Gastroesophageal sphincter (tissue), 4 donors: ENCODE measurements at regions not wholly inside any gene's neighbourhood (a gene's known extent, or its start where the extent isn't known, plus 50 kb on each side); places are given as distances from the start of the nearest gene placed in this dataset.

ENCODE experiments used
- ATAC-seq: fragments of 150-250 bp; one replicate; pipeline ENCODE4 v1.9.1; 2016; ENCODE audit warnings: mild to moderate bottlenecking, moderate library complexity
- H3K27ac ChIP-seq, 4 donors: fragments of 200-600 bp; sonication (generic) in 3 of 4; 1 replicate in 3 of 4; 2 replicates in 1 of 4; pipeline ENCODE4 v1.5.1; 2016 to 2019
- H3K27me3 ChIP-seq: fragments of 200-600 bp; sonication (generic); one replicate; pipeline ENCODE4 v1.5.1; 2019
- H3K36me3 ChIP-seq, 2 donors: fragments of 200-600 bp; sonication (generic); one replicate each; pipeline ENCODE4 v1.5.1; 2019; ENCODE audit warnings: control low read depth in 1 of 2
- H3K4me1 ChIP-seq, 3 donors: fragments of 200-600 bp; sonication (generic); 1 replicate in 2 of 3; 2 replicates in 1 of 3; pipeline ENCODE4 v1.5.1; 2016 to 2019; ENCODE audit warnings: control low read depth in 2 of 3
- H3K4me3 ChIP-seq, 2 donors: fragments of 200-600 bp; sonication (generic); one replicate each; pipeline ENCODE4 v1.5.1; 2019; ENCODE audit warnings: mild to moderate bottlenecking in 1 of 2, moderate library complexity in 1 of 2
- H3K9me3 ChIP-seq, 3 donors: fragments of 200-600 bp; sonication (generic); one replicate each; pipeline ENCODE4 v1.5.1; 2017 to 2019; ENCODE audit warnings: control low read depth in 2 of 3
- EP300 ChIP-seq: sonication (generic); formaldehyde crosslinking; IDR thresholded peaks from one replicate; pipeline ENCODE4 v1.6.1; 2017; ENCODE audit warnings: antibody characterized with exemption, mild to moderate bottlenecking
- POLR2A ChIP-seq, 2 donors: fragments of 450-650 bp; IDR thresholded peaks; one replicate each; pipeline ENCODE4 v1.6.1; 2017; ENCODE audit warnings: antibody characterized with exemption in 2 of 2, mild to moderate bottlenecking in 2 of 2, moderate library complexity in 1 of 2
- POLR2AphosphoS5 ChIP-seq: sonication (generic); formaldehyde crosslinking; IDR thresholded peaks from one replicate; pipeline ENCODE4 v1.6.1; 2017; ENCODE audit warnings: antibody characterized with exemption
- WGBS, 2 donors: methylation state at CpG; one replicate each; pipeline ENCODE4 v1.1.5; 2018; ENCODE audit warnings: low coverage in 1 of 2; 5-methylcytosine and 5-hydroxymethylcytosine counted together
- TF ChIP-seq, protein P1 (sequence below), 4 experiments: fragments of 200-600 bp in 2 of 4; fragments of 450-650 bp in 2 of 4; sonication (generic) in 1 of 4; IDR thresholded peaks; one replicate each; pipeline ENCODE4 v1.5.1; 2017 to 2019; ENCODE audit warnings: antibody characterized with exemption in 4 of 4, mild to moderate bottlenecking in 2 of 4, moderate library complexity in 2 of 4

DNA sequence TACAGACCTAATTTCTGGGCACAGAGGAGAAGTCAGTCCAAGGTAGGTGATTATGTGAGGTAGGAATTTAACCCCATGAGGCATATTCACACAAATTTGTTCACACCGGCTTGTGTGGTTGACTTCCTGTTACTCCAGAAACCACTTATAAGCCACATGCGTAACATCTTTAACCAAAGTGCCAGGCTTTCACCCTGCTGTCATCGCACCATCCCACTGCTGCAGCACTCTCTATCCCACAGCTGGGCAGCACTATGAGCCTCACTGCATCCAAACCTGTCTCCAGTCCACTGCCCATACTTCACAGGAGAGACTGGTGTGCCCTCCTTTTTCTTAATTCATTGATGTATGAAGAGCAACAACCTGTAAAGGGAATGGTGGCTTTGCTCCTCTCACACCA lies 128.2 kb upstream of the ARGLU1 start:
- TF ChIP-seq POLR2A (IDR thresholded peaks at IDR 0.05) (no peak), POLR2AphosphoS5 (no peak)
- Histone ChIP-seq H3K4me1 (no peaks in the 10 kb centered on the region), H3K36me3 (no peaks in the 10 kb centered on the region), H3K4me3 (no peak overlapping the region), H3K9me3 (no peaks in the 10 kb centered on the region), H3K27me3 (no peaks in the 10 kb centered on the region), H3K27ac (no peak overlapping the region)
- WGBS, 2 donors, result 77 to 85% methylated on average over 2 to 3 of the region's 3 CpGs
- ATAC-seq, result no peak

GRCh38 chr13:106695139-106695538 lies 127.2 kb upstream of the ARGLU1 start:
- no peak for ATAC-seq
- Histone ChIP-seq H3K4me1 (no peaks in the 10 kb centered on the region), H3K9me3 (no peaks in the 10 kb centered on the region), H3K36me3 (no peaks in the 10 kb centered on the region), H3K27me3 (no peaks in the 10 kb centered on the region), H3K4me3 (no peak overlapping the region), H3K27ac (no peak overlapping the region)
- TF ChIP-seq POLR2A (IDR thresholded peaks at IDR 0.05) (no peak), POLR2AphosphoS5 (no peak), EP300 (no peak)
- TF ChIP-seq, protein P1, sequence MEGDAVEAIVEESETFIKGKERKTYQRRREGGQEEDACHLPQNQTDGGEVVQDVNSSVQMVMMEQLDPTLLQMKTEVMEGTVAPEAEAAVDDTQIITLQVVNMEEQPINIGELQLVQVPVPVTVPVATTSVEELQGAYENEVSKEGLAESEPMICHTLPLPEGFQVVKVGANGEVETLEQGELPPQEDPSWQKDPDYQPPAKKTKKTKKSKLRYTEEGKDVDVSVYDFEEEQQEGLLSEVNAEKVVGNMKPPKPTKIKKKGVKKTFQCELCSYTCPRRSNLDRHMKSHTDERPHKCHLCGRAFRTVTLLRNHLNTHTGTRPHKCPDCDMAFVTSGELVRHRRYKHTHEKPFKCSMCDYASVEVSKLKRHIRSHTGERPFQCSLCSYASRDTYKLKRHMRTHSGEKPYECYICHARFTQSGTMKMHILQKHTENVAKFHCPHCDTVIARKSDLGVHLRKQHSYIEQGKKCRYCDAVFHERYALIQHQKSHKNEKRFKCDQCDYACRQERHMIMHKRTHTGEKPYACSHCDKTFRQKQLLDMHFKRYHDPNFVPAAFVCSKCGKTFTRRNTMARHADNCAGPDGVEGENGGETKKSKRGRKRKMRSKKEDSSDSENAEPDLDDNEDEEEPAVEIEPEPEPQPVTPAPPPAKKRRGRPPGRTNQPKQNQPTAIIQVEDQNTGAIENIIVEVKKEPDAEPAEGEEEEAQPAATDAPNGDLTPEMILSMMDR (IDR thresholded peaks at IDR 0.05), result no peak

- TF ChIP-seq EP300 (no peak), POLR2AphosphoS5 (no peak), POLR2A (IDR thresholded peaks at IDR 0.05) (no peak)
- TF ChIP-seq, protein P1 (IDR thresholded peaks at IDR 0.05), result no peak
- Histone ChIP-seq H3K27me3 (no peaks in the 10 kb centered on the region), H3K4me1 (no peaks in the 10 kb centered on the region), H3K36me3 (no peaks in the 10 kb centered on the region), H3K4me3 (no peak overlapping the region), H3K27ac (no peak overlapping the region), H3K9me3 (no peaks in the 10 kb centered on the region)
- ATAC-seq, result no peak
- WGBS, 2 donors, result 69 to 78% methylated on average over 1 to 2 of the region's 2 CpGs
These were observed 123.9 kb upstream of the ARGLU1 start for GRCh38 chr13:106691861-106692260.

- WGBS, 2 donors, result 65 to 69% methylated on average over 4 of the region's 5 CpGs
- Histone ChIP-seq H3K27me3 (no peaks in the 10 kb centered on the region), H3K4me3 (no peak overlapping the region), H3K4me1 (no peaks in the 10 kb centered on the region), H3K27ac (no peak overlapping the region), H3K36me3 (no peaks in the 10 kb centered on the region), H3K9me3 (no peaks in the 10 kb centered on the region)
- TF ChIP-seq, protein P1 (IDR thresholded peaks at IDR 0.05), result no peak
- TF ChIP-seq POLR2A (IDR thresholded peaks at IDR 0.05) (no peak), EP300 (no peak), POLR2AphosphoS5 (no peak)
- no peak for ATAC-seq
These were observed 123.4 kb upstream of the ARGLU1 start for GRCh38 chr13:106691341-106691740.

- H3K9me3 ChIP-seq, result no peaks in the 10 kb centered on the region
- H3K27ac ChIP-seq, result peak overlapping the region in 1 of 4 donors; percentile 38
- H3K4me1 ChIP-seq, result no peaks in the 10 kb centered on the region
- ATAC-seq, result no peak
- TF ChIP-seq POLR2A (IDR thresholded peaks at IDR 0.05), result no peak
- TF ChIP-seq, protein P1 (IDR thresholded peaks at IDR 0.05), result no peak
- TF ChIP-seq EP300, result no peak
- no peak for TF ChIP-seq POLR2AphosphoS5
- H3K27me3 ChIP-seq, result no peaks in the 10 kb centered on the region
- no peak overlapping the region for H3K4me3 ChIP-seq
- no peaks in the 10 kb centered on the region for H3K36me3 ChIP-seq
- 56 to 70% methylated on average over 2 to 6 of the region's 6 CpGs for WGBS, 2 donors
These were observed 122.8 kb upstream of the ARGLU1 start for GRCh38 chr13:106690779-106691178.
